ENCODE measurements at regions not wholly inside any gene's neighbourhood (a gene's known extent, or its start where the extent isn't known, plus 50 kb on each side); places are given as distances from the start of the nearest gene placed in this dataset.

- Histone ChIP-seq H3K4me1 (no peaks in the 10 kb centered on the region), H3K36me3 (no peaks in the 10 kb centered on the region), H3K27me3 (peaks cover 0 to 11% (median 0%) of the 10 kb centered on the region in 7 donors), H3K9me3 (peaks cover 0 to 8% (median 0%) of the 10 kb centered on the region in 11 donors), H3K4me3 (no peak overlapping the region), H3K27ac (no peak overlapping the region)
- WGBS, 2 donors, result 89 to 93% methylated on average over 7 of the region's 7 CpGs
- DNase-seq, result no peak
- ATAC-seq, result no peak
- TF ChIP-seq CTCF (IDR thresholded peaks at IDR 0.05), result no peak
- intact Hi-C loops (cut with DNase I), result no loop called here
Measured at GRCh38 chr10:47238331-47239095, 61.5 kb upstream of the GDF10 start.

DNA sequence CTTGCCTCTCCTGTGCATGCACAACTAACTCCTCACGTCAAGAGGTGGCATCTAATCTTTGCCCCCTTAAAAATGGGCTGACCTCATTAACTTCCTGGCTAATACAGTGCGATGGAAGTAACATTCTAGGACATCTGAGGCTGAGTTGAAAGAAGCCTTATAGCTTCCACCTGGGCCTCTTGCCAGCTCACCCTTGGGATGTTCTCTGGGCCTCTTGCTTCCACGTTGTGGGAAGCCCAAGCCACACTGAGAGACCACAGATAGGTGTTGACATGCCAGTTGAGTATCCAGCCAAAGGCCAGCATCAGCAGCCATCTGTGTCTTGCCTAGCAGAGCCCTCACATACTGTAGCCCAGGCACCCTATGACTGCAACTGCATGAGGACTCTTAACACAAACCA is 60.8 kb upstream of the GDF10 start:
- DNase-seq (no peak), ATAC-seq (no peak)
- Histone ChIP-seq H3K36me3 (no peaks in the 10 kb centered on the region), H3K4me1 (no peaks in the 10 kb centered on the region), H3K27ac (no peak overlapping the region), H3K9me3 (peaks cover 0 to 8% (median 0%) of the 10 kb centered on the region in 11 donors), H3K27me3 (peaks cover 0 to 11% (median 0%) of the 10 kb centered on the region in 7 donors), H3K4me3 (no peak overlapping the region)
- intact Hi-C loops (cut with DNase I), result no loop called here
- whole genome bisulfite sequencing, 2 donors, result 62 to 69% methylated on average over 3 of the region's 3 CpGs
- TF ChIP-seq CTCF (IDR thresholded peaks at IDR 0.05), result no peak

DNA sequence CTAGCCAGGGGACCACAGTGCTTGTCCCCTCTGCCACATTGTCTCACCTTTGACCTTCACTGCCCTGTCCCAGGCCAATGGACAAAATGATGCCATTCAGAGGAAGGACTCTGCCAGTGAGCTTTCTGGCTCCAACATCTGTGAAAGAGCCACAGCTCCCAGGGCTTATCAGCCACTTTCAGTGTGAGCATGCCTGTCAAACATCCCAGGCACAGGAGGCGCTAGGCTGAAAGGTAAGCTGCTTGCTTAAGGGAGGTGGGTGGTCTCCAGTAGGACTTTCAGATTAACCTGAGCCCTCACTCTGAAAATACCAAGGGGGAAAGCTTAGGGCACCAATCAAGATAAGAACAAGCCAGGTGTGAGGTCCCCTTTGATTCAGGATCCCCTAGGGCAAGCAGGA is 59.8 kb upstream of the GDF10 start:
- Histone ChIP-seq H3K36me3 (no peaks in the 10 kb centered on the region), H3K27me3 (peaks cover 0 to 11% (median 0%) of the 10 kb centered on the region in 7 donors), H3K4me3 (no peak overlapping the region), H3K27ac (no peak overlapping the region), H3K4me1 (no peaks in the 10 kb centered on the region), H3K9me3 (peaks cover 0 to 8% (median 0%) of the 10 kb centered on the region in 11 donors)
- TF ChIP-seq CTCF (IDR thresholded peaks at IDR 0.05), result no peak
- 67 to 71% methylated on average over 1 of the region's 1 CpG for WGBS, 2 donors
- ATAC-seq (no peak), DNase-seq (no peak)
- intact Hi-C loops (cut with DNase I), result no loop called here

GRCh38 chr10:47241256-47241655 is 58.7 kb upstream of the GDF10 start:
- no peaks in the 10 kb centered on the region for H3K4me1 ChIP-seq
- 55 to 67% methylated on average over 2 of the region's 2 CpGs for WGBS, 2 donors
- ATAC-seq (no peak), DNase-seq (no peak)
- no peak overlapping the region for H3K4me3 ChIP-seq
- H3K27me3 ChIP-seq, result peaks cover 0 to 11% (median 0%) of the 10 kb centered on the region in 7 donors
- peaks cover 0 to 8% (median 0%) of the 10 kb centered on the region in 11 donors for H3K9me3 ChIP-seq
- intact Hi-C loops (cut with DNase I), result no loop called here
- no peak for TF ChIP-seq CTCF (IDR thresholded peaks at IDR 0.05)
- no peaks in the 10 kb centered on the region for H3K36me3 ChIP-seq
- no peak overlapping the region for H3K27ac ChIP-seq
